ENCODE measurements at regions not wholly inside any gene's neighbourhood (a gene's known extent, or its start where the extent isn't known, plus 50 kb on each side); places are given as distances from the start of the nearest gene placed in this dataset.
A peak's percentile ranks its signal among the peaks of the same experiment; 100 is the strongest.

DNA sequence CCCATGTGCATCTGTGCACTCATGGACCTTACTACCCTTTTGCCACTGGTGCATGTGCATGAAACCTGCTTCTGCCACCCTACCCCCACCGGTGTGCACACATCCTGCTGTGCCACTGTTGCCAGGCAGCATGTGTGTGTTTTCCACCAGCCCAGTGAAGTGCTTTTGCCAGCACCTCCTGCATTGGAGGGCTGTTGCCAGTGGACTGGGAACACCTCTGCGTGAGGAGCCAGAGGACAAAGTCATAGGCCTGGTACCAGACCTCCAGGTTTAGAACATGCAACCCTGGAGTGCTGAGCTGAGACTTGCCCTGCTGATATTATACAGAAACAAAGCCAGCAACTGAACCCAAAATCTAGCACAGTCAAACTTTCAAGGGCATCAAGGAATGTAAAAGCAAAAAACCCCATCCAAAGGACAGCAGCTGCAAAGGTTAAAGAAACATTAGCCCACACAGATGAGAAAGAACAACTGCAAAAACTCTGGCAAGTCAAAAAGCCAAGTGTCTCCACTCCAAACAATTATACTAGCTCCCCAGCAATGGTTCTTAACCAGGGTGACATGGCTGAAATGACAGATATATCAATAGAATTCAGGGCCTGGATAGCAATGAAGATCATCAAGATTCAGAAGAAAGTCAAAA lies 70.6 kb upstream of the PTPN3 start:
- Histone ChIP-seq H3K9me3 (ENCODE audit: severe bottlenecking) (no peaks in the 10 kb centered on the region), H3K27ac (ENCODE audit: poor library complexity, severe bottlenecking) (no peak overlapping the region), H3K4me3 (ENCODE audit: severe bottlenecking) (no peak overlapping the region), H3K27me3 (ENCODE audit: insufficient read depth, poor library complexity, severe bottlenecking) (no peaks in the 10 kb centered on the region), H3K36me3 (ENCODE audit: low read depth) (no peaks in the 10 kb centered on the region), H3K4me1 (ENCODE audit: insufficient read depth, poor library complexity, severe bottlenecking) (no peaks in the 10 kb centered on the region)
- ATAC-seq (ENCODE audit: low read depth) (no peak), DNase-seq (ENCODE audit: low spot score) (no peak)
- TF ChIP-seq, protein P1, sequence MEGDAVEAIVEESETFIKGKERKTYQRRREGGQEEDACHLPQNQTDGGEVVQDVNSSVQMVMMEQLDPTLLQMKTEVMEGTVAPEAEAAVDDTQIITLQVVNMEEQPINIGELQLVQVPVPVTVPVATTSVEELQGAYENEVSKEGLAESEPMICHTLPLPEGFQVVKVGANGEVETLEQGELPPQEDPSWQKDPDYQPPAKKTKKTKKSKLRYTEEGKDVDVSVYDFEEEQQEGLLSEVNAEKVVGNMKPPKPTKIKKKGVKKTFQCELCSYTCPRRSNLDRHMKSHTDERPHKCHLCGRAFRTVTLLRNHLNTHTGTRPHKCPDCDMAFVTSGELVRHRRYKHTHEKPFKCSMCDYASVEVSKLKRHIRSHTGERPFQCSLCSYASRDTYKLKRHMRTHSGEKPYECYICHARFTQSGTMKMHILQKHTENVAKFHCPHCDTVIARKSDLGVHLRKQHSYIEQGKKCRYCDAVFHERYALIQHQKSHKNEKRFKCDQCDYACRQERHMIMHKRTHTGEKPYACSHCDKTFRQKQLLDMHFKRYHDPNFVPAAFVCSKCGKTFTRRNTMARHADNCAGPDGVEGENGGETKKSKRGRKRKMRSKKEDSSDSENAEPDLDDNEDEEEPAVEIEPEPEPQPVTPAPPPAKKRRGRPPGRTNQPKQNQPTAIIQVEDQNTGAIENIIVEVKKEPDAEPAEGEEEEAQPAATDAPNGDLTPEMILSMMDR (IDR thresholded peaks at IDR 0.05; ENCODE audit: poor library complexity, severe bottlenecking), result no peak

DNA sequence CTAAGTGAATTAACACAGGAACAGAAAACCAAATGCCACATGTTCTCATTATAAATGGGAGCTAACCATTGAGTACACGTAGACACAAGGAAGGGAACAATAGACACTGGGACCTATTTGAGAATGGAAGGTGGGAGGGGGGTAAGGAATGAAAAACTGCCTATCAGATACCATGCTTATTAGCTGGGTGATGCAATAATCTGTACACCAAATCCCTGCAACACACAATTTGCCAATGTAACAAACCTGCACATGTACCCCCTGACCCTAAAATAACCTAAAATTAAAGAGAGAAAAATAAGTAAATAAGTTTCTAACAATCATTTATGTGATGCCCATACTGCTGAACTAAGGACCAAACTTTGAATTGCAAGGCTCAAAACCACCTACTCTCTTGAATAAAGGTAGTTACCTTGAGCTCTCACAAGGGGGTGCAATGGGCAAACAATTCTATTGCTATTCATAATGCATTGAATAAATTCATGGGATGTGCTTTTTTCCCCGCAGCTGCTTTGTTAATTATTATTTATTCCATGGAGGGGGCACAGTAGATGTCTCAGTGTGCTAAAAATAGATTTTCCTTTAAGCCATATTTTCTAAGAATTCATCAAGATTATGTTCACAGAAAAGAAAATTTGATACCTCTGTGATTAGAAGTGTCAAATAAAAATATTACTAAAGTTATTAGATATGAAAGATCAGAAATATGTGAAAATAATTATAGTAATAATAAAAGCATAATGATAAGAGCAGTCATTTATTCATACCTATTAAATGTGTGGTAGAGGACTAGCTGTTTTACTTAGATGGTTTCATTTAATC lies 76.2 kb upstream of the PTPN3 start:
- no peak overlapping the region for H3K4me3 ChIP-seq (ENCODE audit: severe bottlenecking)
- no peaks in the 10 kb centered on the region for H3K9me3 ChIP-seq (ENCODE audit: severe bottlenecking)
- ATAC-seq (ENCODE audit: low read depth) (peak; percentile 64; the same call in 2 of the 3 replicates), DNase-seq (ENCODE audit: low spot score) (no peak)
- H3K36me3 ChIP-seq (ENCODE audit: low read depth), result no peaks in the 10 kb centered on the region
- no peaks in the 10 kb centered on the region for H3K4me1 ChIP-seq (ENCODE audit: insufficient read depth, poor library complexity, severe bottlenecking)
- TF ChIP-seq, protein P1 (IDR thresholded peaks at IDR 0.05; ENCODE audit: poor library complexity, severe bottlenecking), result peak; percentile 94
- no peak overlapping the region for H3K27ac ChIP-seq (ENCODE audit: poor library complexity, severe bottlenecking)
- no peaks in the 10 kb centered on the region for H3K27me3 ChIP-seq (ENCODE audit: insufficient read depth, poor library complexity, severe bottlenecking)

DNA sequence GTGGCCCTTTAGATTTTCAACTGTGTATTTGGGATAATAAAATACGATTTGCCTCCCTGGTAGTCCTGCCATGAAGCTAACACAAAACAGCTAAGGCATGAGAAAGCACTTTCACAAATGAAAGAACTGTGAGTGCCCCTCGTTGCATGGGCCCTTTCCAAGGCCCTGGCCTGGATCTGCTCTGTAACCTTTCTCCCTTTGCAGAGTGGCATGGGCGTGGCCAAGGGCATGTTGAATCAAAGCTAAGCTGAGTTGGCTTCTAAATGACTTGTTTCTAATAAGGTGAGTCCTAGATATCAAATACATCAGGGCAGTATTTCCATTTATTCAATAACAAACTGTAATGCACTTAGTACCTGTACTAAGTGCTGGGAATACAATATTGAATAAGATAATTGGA lies 78.7 kb upstream of the PTPN3 start:
- Histone ChIP-seq H3K4me1 (ENCODE audit: insufficient read depth, poor library complexity, severe bottlenecking) (no peaks in the 10 kb centered on the region), H3K4me3 (ENCODE audit: severe bottlenecking) (no peak overlapping the region), H3K36me3 (ENCODE audit: low read depth) (no peaks in the 10 kb centered on the region), H3K27ac (ENCODE audit: poor library complexity, severe bottlenecking) (no peak overlapping the region), H3K9me3 (ENCODE audit: severe bottlenecking) (no peaks in the 10 kb centered on the region), H3K27me3 (ENCODE audit: insufficient read depth, poor library complexity, severe bottlenecking) (no peaks in the 10 kb centered on the region)
- TF ChIP-seq, protein P1 (IDR thresholded peaks at IDR 0.05; ENCODE audit: poor library complexity, severe bottlenecking), result no peak
- ATAC-seq (ENCODE audit: low read depth), result no peak
- no peak for DNase-seq (ENCODE audit: low spot score)

DNA sequence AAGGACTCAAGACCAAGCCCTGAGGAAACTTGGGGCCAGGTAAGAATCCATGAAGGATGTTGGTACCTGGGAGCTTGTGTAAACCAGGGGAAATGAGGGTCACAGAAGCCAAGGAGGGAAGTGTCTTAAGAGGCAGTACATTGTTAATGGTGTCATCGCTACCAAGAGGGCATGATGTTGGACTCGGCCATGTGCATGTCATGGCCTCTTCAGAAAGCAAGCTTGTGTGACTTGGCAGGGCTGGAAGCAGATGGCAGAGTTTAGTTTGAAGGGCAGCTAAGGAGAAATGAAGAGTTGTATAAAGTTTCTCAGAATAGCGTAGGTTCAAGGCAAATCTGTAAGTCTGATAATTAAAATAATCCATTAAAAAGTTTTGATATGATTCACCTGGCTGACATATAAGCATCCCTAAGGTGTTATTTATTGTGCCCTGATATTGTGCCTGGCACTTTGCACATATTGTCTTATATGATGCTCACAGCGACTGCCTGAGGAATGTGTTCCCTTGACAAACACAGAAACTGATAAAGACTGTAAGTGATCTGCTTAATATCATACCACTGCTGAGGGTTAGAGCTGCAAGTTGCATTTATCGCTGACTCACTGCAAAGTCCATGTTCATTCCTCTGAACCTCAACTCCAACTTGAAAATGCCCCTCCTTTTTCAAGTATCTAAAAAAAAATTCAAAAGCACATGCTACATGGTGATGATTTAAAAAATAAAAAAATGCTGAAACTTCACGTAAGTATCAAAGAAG lies 81.3 kb upstream of the PTPN3 start:
- no peak overlapping the region for H3K27ac ChIP-seq (ENCODE audit: poor library complexity, severe bottlenecking)
- no peaks in the 10 kb centered on the region for H3K4me1 ChIP-seq (ENCODE audit: insufficient read depth, poor library complexity, severe bottlenecking)
- no peaks in the 10 kb centered on the region for H3K36me3 ChIP-seq (ENCODE audit: low read depth)
- no peaks in the 10 kb centered on the region for H3K9me3 ChIP-seq (ENCODE audit: severe bottlenecking)
- TF ChIP-seq, protein P1 (IDR thresholded peaks at IDR 0.05; ENCODE audit: poor library complexity, severe bottlenecking), result no peak
- H3K4me3 ChIP-seq (ENCODE audit: severe bottlenecking), result no peak overlapping the region
- DNase-seq (ENCODE audit: low spot score), result no peak
- H3K27me3 ChIP-seq (ENCODE audit: insufficient read depth, poor library complexity, severe bottlenecking), result no peaks in the 10 kb centered on the region
- no peak for ATAC-seq (ENCODE audit: low read depth)
